Activated CD4-positive, alpha-beta T cell treated with anti-CD3 and anti-CD28 coated beads for 4 hours (primary cell): ENCODE measurements at regions not wholly inside any gene's neighbourhood (a gene's known extent, or its start where the extent isn't known, plus 50 kb on each side); places are given as distances from the start of the nearest gene placed in this dataset.

ENCODE experiments used
- DNase-seq, 2 donors: peaks; one replicate each; pipeline ENCODE4 v3.0.0-alpha.2; 2020

- no peak for DNase-seq
These were observed 74.7 kb upstream of the PIWIL1 start for GRCh38 chr12:130263025-130263424.

GRCh38 chr12:130263996-130264395 lies 73.7 kb upstream of the PIWIL1 start:
- no peak for DNase-seq

GRCh38 chr12:130266751-130267150 lies 70.9 kb upstream of the PIWIL1 start:
- no peak for DNase-seq

GRCh38 chr12:130280231-130280630 lies 57.5 kb upstream of the PIWIL1 start:
- no peak for DNase-seq

- DNase-seq, result no peak
These were observed 56.9 kb upstream of the PIWIL1 start for GRCh38 chr12:130280742-130281141.

- peak in 1 of 2 donors; percentile 19 for DNase-seq
These were observed 56.4 kb upstream of the PIWIL1 start for GRCh38 chr12:130281153-130281799.

GRCh38 chr12:130286041-130286440 lies 51.6 kb upstream of the PIWIL1 start:
- no peak for DNase-seq

- DNase-seq, result no peak
These were observed 50.8 kb upstream of the PIWIL1 start for GRCh38 chr12:130286741-130287440.
